K562 (cell line): ENCODE measurements at regions not wholly inside any gene's neighbourhood (a gene's known extent, or its start where the extent isn't known, plus 50 kb on each side); places are given as distances from the start of the nearest gene placed in this dataset.

Experiments
- ATAC-seq: fragments of 200-7000 bp; cut with Tn5 transposase; 3 replicates; pipeline ENCODE4 v1.9.1; 2020; ENCODE audit warnings: moderate library complexity
- BruUV-seq: library from RNA; stranded (reverse); fragments of 400-500 nt; replicated peaks from 2 replicates; lab custom pipeline; 2021; lab: Mats Ljungman, UMichigan
- CTCF ChIA-PET: fragments of 300-600 bp; formaldehyde crosslinking; extraction: SDS; loops from one replicate; lab custom pipeline; 2021; ENCODE audit warnings: low intra/inter-chr PET ratio; lab: Yijun Ruan, JAX
- POLR2A ChIA-PET: fragments of 300-600, 350-650 bp; sonication (Branson Sonifier 250); formaldehyde crosslinking; extraction: SDS; loops from one replicate; lab custom pipeline; 2021; ENCODE audit warnings: antibody characterized with exemption, inconsistent platforms; lab: Yijun Ruan, JAX
- DNase-seq, 4 experiments: peaks; one replicate each; pipeline versions ENCODE4 v3.0.0 to v3.0.0-alpha.2; 2011 to 2018; ENCODE audit warnings: low spot score in 3 of 4, mixed read lengths in 3 of 4; ENCODE audit errors: extremely low read depth in 1 of 4
- FAIRE-seq: peaks from 2 replicates; lab custom pipeline; 2011; peaks lifted over from hg19 to GRCh38; lab: Jason Lieb, UNC
- H2AFZ ChIP-seq: 2 replicates; pipeline ENCODE4 v1.6.0; 2011; ENCODE audit warnings: low read depth, low read length, control low read depth, inconsistent platforms
- H3K27ac ChIP-seq: fragments of 200-600 bp; 3 replicates; pipeline ENCODE4 v1.8.0; 2011; ENCODE audit warnings: low read depth, mild to moderate bottlenecking, control low read depth, inconsistent platforms, low read length, moderate library complexity, mixed read lengths; ENCODE audit errors: extremely low read depth
- H3K27me3 ChIP-seq, 2 experiments: fragments of 300-600 bp in 1 of 2; 2 replicates in 1 of 2; 3 replicates in 1 of 2; pipeline versions ENCODE4 v1.6.0 to v1.8.0; 2011; ENCODE audit warnings: inconsistent platforms in 2 of 2, low read length in 2 of 2, mild to moderate bottlenecking in 1 of 2, mixed read lengths in 1 of 2, moderate library complexity in 1 of 2; ENCODE audit not compliant: control insufficient read depth in 2 of 2, insufficient read depth in 2 of 2
- H3K36me3 ChIP-seq: fragments of 300-600 bp; 3 replicates; pipeline ENCODE4 v1.8.0; 2011; ENCODE audit warnings: mild to moderate bottlenecking, low read length, inconsistent platforms; ENCODE audit not compliant: control insufficient read depth, insufficient read depth
- H3K4me1 ChIP-seq, 2 experiments: fragments of 200-600 bp in 1 of 2; replicated peaks in 1 of 2; 2 replicates in 1 of 2; 3 replicates in 1 of 2; pipeline versions ENCODE4 v1.5.1 to v1.8.0; 2011; ENCODE audit warnings: inconsistent platforms in 2 of 2, low read length in 2 of 2, mild to moderate bottlenecking in 1 of 2, mixed read lengths in 1 of 2, moderate library complexity in 1 of 2; ENCODE audit not compliant: control insufficient read depth in 2 of 2, insufficient read depth in 2 of 2
- H3K4me2 ChIP-seq: 2 replicates; pipeline ENCODE4 v1.6.1; 2011; ENCODE audit warnings: low read length, control low read depth, inconsistent platforms, mixed read lengths; ENCODE audit not compliant: insufficient read depth
- H3K4me3 ChIP-seq: fragments of 200-600 bp; sonication (generic), shearing (Covaris generic); 2 replicates; pipeline ENCODE4 v1.5.1; 2016; ENCODE audit warnings: control low read depth, inconsistent platforms
- H3K79me2 ChIP-seq: fragments of 200-600 bp; 3 replicates; pipeline ENCODE4 v1.8.0; 2011; ENCODE audit warnings: low read length, inconsistent platforms; ENCODE audit not compliant: control insufficient read depth, insufficient read depth
- H3K9ac ChIP-seq, 2 experiments: 2 replicates each; pipeline versions ENCODE4 v1.6.0 to v1.6.1; 2011; ENCODE audit warnings: low read depth in 2 of 2, low read length in 2 of 2, control low read depth in 1 of 2, inconsistent platforms in 1 of 2, mild to moderate bottlenecking in 1 of 2, mixed read lengths in 1 of 2; ENCODE audit not compliant: insufficient read depth in 1 of 2
- H3K9me1 ChIP-seq: one replicate; pipeline ENCODE4 v1.6.0; 2011; ENCODE audit warnings: inconsistent platforms, mild to moderate bottlenecking, low read length, moderate library complexity; ENCODE audit not compliant: control insufficient read depth, insufficient read depth
- H3K9me3 ChIP-seq: replicated peaks from 2 replicates; pipeline ENCODE4 v1.5.1; 2011; ENCODE audit warnings: low read depth, low read length, inconsistent platforms; ENCODE audit not compliant: control insufficient read depth, insufficient read depth
- H4K20me1 ChIP-seq: replicated peaks from 2 replicates; pipeline ENCODE4 v1.6.1; 2011; ENCODE audit warnings: low read length, inconsistent platforms, mixed read lengths; ENCODE audit not compliant: control insufficient read depth, insufficient read depth
- CCNT2 ChIP-seq: IDR thresholded peaks from 2 replicates; pipeline ENCODE4 v1.6.1; 2011; ENCODE audit warnings: borderline replicate concordance, low read depth, mild to moderate bottlenecking, moderate library complexity, mixed read lengths, low read length; ENCODE audit not compliant: insufficient read length; ENCODE audit errors: extremely low read depth
- HINFP ChIP-seq: fragments of 450-650 bp; conservative IDR thresholded peaks from 2 replicates; pipeline ENCODE4 v1.6.1; 2016; ENCODE audit warnings: missing genetic modification characterization, low read depth, mild to moderate bottlenecking, control low read depth, missing compliant biosample characterization
- HNRNPUL1 ChIP-seq: fragments of 200-400 bp; formaldehyde crosslinking; IDR thresholded peaks from 2 replicates; pipeline ENCODE4 v1.6.1; 2017; ENCODE audit warnings: low read length
- MCM3 ChIP-seq: fragments of 450-650 bp; IDR thresholded peaks from 2 replicates; pipeline ENCODE4 v1.6.1; 2016
- MYC ChIP-seq, 2 experiments: fragments of 250-450 bp in 1 of 2; sonication (Bioruptor Pico) in 1 of 2; IDR thresholded peaks; 2 replicates each; pipeline versions ENCODE4 v1.5.1 to v1.6.1; 2012 to 2021; ENCODE audit warnings: low read depth in 2 of 2, borderline replicate concordance in 1 of 2, improper control_type of control experiment in 1 of 2, low read length in 1 of 2, mild to moderate bottlenecking in 1 of 2, moderate library complexity in 1 of 2
- NR2F6 ChIP-seq: fragments of 450-650 bp; formaldehyde crosslinking; IDR thresholded peaks from 2 replicates; pipeline ENCODE4 v1.4.0; 2020; ENCODE audit warnings: mild to moderate bottlenecking
- NR3C1 ChIP-seq: sonication (generic); formaldehyde crosslinking; IDR thresholded peaks from 2 replicates; pipeline ENCODE4 v1.8.1; 2022; ENCODE audit warnings: missing genetic modification reagents
- RBM25 ChIP-seq: fragments of 200-400 bp; formaldehyde crosslinking; IDR thresholded peaks from 2 replicates; pipeline ENCODE4 v1.6.1; 2018; ENCODE audit warnings: low read length, low read depth, moderate library complexity; ENCODE audit not compliant: severe bottlenecking
- RBM34 ChIP-seq: fragments of 200-400 bp; formaldehyde crosslinking; IDR thresholded peaks from 2 replicates; pipeline ENCODE4 v1.6.1; 2018; ENCODE audit warnings: low read length, borderline replicate concordance; ENCODE audit not compliant: insufficient read depth
- TAL1 ChIP-seq: fragments of 450-650 bp; IDR thresholded peaks from 2 replicates; pipeline ENCODE4 v1.6.1; 2016; ENCODE audit warnings: mild to moderate bottlenecking
- TFE3 ChIP-seq: fragments of 450-650 bp; formaldehyde crosslinking; IDR thresholded peaks from 2 replicates; pipeline ENCODE4 v1.4.0; 2020; ENCODE audit warnings: mild to moderate bottlenecking, mixed read lengths
- WHSC1 ChIP-seq: IDR thresholded peaks from one replicate; pipeline ENCODE4 v1.6.1; 2012; ENCODE audit warnings: low read length, control low read depth, inconsistent platforms
- in situ Hi-C: fragments of 300-500 bp; cut with MboI; formaldehyde crosslinking; loops from 4 replicates; pipeline ENCODE4 v1.15.0; 2018; ENCODE audit warnings: inconsistent platforms, mixed read lengths
- intact Hi-C: fragments of 100-400 bp; cut with micrococcal nuclease; formaldehyde crosslinking; loops from 2 replicates; pipeline ENCODE4 v1.14.2; 2022

- Histone ChIP-seq H3K36me3 (no peaks in the 10 kb centered on the region), H3K79me2 (no peaks in the 10 kb centered on the region), H4K20me1 (no peaks in the 10 kb centered on the region), H2AFZ (no peak overlapping the region), H3K9me1 (no peaks in the 10 kb centered on the region), H3K9me3 (no peaks in the 10 kb centered on the region), H3K27ac (no peak overlapping the region), H3K27me3 (peaks cover 3 to 16% of the 10 kb centered on the region in 2 experiments; a peak in 4 of 5 replicates), H3K4me3 (no peak overlapping the region), H3K9ac (no peak overlapping the region), H3K4me1 (no peaks in the 10 kb centered on the region; a peak in 2 of 5 replicates), H3K4me2 (no peak overlapping the region)
- no TSS peak for BruUV-seq
- no peak for FAIRE-seq
- TF ChIP-seq RBM34 (no peak), HINFP (tag) (no peak), RBM25 (no peak), NR3C1 (CRISPR knock-in tag) (no peak), CCNT2 (no peak), WHSC1 (no peak), MCM3 (no peak), TAL1 (no peak), TFE3 (no peak), HNRNPUL1 (no peak), NR2F6 (CRISPR knock-in tag) (no peak), MYC (IDR thresholded peaks at IDR 0.05; ENCODE audit: low read depth, low read length) (no peak), MYC (CRISPR knock-in tag; IDR thresholded peaks at IDR 0.05; ENCODE audit: borderline replicate concordance, low read depth) (no peak)
- DNase-seq, result no peak
- ATAC-seq, result no peak
- intact Hi-C loops (no loop called here), in situ Hi-C loops (no loop called here)
- POLR2A ChIA-PET, result no interaction called here
- CTCF ChIA-PET, result no interaction called here
These were observed 269.8 kb upstream of the KAZN start for GRCh38 chr1:14328685-14329084.
